HG02884 (cell line): ENCODE measurements at regions not wholly inside any gene's neighbourhood (a gene's known extent, or its start where the extent isn't known, plus 50 kb on each side); places are given as distances from the start of the nearest gene placed in this dataset.
"Not testable (repeated sequence)": the region's sequence is repeated elsewhere in the genome, so short reads cannot be mapped to it uniquely, and the experiment has no call there.

Source experiments
- ATAC-seq: cut with Tn5 transposase; IDR thresholded peaks from one replicate; pipeline ENCODE4 v1.9.1; 2021; ENCODE audit warnings: mild to moderate bottlenecking, moderate library complexity; ENCODE audit not compliant: unreplicated experiment

DNA sequence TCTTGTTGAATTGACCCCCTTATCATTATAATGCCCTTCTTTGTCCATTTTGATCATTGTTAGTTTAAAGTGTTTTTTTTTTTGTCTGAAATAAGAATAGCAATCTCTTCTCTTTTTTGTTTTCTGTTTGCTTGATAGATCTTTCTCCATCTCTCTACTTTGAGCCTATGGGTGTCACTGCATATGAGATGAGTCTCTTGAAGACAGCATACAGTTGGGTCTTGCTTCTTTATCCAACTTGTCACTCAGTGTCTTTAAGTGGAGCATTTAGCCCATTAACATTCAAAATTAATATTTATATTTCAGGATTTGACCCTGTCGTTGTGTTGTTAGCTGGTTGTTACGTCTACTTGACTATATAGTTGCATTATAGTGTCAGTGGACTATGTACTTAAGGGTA lies 135.4 kb downstream of the HMHB1 start:
- ATAC-seq = no peak

DNA sequence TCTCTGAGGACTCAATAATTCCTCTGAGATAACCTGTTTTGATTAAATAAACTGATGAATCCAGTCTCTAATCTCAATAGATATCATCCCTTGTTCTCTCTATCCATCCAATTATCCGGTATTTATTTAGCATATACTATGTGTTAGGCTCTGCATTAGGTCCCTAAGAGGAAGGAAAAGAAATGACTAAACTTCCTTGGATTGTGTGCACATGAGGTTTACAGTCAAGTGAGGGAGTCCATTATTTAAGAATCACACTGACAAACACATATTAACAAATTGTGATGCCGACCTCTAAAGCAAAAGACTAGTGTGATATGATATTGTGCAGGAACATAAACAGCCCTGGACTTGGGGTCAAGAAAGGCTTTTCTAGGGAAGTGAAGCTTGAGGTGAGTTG lies 140.8 kb downstream of the HMHB1 start:
- no peak for ATAC-seq

DNA sequence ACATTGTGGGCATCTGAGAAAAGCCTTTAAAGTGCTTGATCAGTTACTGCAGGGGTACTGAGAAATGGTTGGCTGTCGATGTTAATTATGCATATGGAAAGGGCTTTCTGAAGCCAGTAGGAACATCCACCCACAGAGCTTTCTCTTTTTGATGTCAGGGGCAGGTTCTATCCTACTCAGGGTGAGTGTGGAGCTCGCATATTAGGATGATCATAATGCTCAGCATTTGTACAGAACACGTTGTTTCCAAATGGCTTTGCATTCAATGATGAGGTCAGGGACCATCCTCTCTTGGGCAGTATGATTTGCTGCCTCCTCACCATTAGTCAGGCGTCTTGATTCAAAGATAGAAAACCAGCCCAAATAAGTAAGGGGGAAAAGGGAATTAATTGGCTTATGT lies 141.9 kb downstream of the HMHB1 start:
- no peak for ATAC-seq

DNA sequence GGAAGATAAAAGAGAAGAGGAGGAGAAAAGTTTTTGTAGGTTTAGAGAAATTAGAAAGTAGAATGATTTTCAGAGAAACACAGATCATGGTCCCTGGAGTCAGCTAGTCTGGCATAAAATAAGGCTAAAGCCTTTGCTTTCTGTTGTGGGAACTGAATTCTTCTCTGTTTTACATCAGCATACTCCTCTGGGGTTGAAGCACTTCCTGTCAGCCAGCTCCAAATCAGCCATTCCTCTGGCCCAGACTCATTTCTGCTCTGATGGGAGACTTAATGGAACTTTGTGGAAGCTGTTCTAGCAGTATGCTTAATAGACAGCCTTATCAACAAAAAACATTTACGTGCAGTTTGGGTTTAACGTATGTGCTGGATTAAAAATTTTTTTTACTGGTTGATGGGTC lies 143.2 kb downstream of the HMHB1 start:
- ATAC-seq = no peak

DNA sequence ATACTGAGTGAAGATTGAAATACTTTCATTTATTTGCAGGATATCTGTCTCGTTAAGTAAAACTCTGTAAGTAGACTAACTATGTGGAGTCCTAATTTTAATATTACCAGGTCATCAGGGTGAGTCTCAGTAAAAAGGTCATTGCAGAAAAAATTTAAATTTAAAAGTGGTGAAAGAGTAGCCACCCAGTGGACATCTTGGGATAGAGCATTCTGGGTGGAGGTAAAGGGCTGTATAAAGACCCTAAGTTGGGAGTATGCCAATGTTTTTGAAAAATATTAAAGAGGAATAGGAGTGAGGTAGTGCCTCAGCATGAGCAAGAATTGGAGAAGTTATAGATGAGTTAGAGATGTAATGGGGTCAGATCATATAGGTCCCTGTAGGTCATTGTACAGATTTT lies 145.5 kb downstream of the HMHB1 start:
- no peak for ATAC-seq

DNA sequence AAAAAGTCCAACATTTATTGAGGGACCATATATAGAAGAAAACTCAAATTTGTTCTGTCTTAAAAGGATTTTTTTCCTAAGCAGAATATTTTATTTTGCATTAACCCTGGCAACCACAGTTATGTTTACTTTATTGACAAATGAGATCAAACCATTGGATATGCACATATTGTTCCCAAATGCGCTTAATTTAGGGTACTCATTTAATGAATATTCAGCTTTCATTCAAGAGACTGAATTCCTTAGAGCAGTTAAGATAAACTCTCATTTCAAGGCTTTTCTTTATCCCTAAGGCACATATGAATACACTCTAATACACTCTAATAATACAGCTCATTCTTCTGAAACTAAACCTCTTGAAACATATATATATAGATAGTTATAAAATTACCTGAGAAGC lies 150.2 kb downstream of the HMHB1 start:
- ATAC-seq = no peak

DNA sequence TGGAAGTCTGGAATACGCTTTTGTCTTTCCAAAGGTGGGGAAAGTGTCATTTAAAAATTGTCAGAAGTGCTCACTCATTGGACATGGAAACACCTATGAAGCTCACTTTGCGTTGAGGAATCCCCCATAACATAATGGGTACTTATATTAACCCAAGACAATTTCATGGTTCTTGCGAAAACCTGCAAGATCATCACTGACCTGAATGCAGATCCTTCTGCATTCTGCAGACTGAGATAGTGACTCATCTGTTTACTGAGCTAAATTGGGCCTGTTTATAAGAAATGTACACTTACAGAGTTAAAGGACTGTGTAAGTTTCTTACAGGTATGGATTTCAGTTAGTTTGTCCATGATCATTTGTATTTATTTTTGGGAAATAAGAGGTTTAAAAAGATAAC lies 153.0 kb downstream of the HMHB1 start:
- ATAC-seq = no peak

DNA sequence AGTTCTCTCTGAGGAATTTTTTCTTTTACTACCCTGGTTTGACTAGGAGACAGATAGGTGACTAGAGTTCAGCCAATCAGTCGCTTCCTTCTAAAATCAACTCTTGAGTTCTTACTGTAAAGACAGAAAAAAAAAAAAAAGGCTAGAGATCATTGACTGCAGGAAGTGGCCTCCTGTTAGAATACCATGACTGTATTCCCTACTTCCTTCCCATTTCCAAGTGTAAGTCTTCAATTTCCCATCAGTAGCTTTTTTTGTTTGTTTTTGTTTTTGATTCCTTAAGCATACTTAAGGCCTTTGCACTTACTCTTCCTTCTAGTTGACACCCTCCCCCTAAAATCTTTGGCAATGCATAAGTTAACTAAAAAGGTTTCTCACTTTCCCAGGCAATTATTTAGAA lies 154.3 kb downstream of the HMHB1 start:
- no peak for ATAC-seq

DNA sequence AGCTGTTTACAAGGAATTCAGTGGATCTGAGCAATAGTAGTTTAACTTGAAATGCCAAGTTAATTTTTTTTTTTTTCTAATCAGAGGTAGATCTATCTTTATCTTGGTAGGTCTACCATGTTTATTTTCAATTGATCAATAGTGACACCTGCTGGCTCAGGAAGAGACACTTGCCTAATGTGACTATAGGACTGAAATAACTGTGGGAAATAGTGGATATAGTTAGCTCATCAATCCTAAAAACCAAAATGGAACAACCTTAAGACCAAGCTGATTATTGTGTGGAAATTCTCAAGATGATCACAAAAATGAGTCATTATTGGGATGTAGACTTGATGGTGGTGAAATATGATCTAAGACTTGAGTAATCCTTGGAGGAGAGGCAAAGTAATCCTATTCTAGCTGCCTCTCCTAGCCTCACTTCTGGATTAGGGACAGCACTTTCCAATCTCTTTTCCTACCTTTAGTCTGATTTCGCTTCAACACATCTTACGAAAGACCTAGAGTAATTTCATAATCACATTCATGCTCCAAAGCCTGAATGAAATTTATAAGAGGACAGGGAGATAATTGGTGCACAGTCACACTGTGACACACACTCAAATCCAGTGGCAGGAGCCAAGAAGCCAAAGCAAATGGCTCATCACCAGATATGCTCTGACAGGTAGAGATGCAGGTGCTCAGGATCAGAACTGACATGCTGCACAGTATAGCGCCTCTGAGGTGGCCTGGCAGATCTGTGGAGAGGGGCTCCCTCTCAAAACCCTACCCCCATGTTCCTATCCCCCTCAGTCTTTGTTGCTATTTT lies 156.3 kb downstream of the HMHB1 start:
- ATAC-seq = peak; percentile 66

DNA sequence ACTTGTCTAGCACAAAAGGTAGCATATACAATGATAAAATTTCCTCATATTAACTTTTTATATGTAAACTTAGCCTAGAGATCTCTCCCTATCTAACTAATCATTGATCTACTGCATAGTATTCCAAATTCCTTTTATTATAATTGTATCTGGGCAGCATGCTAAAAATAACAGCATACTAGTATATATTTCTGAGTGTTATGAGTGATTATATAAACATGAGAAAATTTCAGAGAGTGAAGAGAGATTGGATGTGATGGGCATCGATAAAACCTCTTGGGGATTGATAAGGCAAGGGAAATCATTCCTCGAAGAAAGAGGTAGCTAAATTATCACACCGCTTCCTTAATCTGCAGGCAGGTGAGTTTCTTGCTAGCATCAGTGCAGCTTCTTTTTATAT lies 158.2 kb downstream of the HMHB1 start:
- no peak for ATAC-seq

DNA sequence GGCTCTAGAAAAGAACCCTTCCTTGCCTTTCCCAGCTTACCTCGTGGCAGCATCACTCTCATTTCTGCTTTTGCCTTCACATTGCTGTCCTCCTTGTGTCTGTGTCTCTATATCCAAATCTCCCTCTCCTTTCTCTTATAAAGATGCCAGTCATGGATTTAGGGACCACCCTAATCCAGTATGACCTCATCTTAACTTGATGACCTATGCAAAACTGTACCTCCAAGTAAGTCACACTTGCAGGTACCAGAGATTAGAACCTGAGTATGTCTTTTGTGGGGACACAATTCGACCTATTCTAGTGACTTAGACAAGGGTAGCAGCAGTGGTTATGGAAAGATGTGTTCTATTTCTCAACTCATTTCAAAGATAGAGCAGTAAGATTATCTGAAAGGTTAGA lies 160.1 kb downstream of the HMHB1 start:
- no peak for ATAC-seq

DNA sequence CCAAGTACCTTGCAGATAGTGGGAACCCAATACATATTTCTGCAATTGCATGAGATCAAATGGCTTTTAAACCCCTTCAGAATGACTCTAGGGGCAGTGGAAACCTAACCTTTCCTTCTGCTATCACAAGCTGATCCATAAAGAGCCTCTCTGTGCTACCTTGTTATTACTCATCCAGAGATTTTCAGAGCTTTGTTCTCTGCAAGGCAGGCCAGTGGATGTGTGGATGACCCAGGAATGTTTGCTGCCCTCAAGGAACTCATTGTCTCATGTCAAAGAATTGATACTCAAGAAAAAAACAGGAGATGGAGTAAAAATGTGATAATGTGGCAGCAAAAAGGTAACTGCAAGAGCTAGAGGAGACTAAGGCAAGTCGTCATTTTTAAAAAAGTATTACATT lies 164.1 kb downstream of the HMHB1 start:
- ATAC-seq = no peak

DNA sequence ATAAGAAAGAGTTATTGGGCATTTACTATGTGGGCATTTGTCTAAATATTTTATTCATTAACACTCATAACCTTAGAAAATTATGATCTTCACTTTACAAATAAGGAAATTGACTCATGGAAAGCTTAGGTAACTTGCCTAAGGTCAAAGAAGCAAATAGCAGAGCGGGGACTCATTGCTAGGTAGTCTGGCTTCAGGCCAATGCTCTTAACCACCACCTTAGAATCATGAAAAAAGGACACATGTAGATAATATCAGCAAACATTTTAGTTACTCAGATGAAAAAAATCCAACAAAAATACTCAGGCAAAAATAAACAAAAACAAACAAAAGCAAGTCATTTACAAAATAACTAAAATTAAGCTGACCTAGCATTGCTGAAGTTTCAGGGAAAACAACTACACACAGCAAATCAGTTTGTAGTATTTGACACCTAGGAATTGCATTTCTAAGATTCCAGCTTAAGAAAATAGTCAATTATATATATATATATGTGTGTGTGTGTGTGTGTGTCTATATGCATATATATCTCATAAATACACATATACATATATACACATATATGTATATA lies 166.0 kb downstream of the HMHB1 start:
- no peak for ATAC-seq

DNA sequence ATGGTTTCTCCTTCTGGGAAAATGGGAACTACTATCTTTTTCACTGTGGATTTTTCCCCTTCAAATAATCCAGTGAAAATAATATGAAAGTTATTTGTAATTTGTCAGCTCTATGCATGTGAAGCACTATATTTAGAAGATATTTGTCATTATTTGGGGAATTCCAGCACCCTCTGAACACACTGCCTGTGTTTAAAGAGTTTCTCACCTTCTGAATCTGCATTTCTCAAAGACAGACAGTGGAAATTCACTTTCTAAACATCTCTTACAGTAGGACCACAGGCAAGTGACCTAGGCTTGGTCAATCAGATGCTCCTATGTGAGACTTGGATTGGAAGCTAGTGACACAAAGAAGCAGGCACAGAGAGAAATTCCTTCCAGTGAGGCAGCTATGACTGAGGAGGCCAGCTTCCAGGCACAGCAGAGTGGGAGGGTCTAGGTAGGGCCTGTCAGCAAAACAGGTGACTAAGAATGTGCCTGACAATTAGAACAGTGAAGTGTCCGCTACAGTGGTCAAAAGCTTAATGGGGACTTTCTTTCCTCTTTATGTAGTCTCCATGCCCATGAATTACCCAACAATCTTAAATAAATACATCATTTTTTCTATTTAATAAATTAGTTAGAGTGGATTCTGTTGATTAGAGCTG lies 167.2 kb downstream of the HMHB1 start:
- ATAC-seq = peak; percentile 91

DNA sequence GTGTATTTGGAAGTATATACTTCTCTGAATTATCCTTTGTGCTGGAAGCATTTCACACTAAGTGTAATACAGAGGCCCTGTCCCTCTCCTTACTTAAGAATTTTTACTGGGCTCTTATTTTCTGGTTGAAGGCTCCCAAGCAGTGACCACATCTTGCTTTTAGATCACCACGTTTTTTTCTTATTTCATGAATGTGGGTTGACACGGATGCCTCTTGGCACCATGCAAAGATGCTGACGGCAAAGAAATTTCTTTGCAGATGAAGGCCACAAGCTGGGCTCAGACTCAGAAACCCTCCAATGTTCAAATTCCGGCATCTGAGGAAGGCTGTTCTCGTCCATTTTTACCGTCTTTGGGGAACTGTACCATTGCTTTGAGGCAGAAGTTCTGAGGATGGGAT lies 168.5 kb downstream of the HMHB1 start:
- no peak for ATAC-seq

DNA sequence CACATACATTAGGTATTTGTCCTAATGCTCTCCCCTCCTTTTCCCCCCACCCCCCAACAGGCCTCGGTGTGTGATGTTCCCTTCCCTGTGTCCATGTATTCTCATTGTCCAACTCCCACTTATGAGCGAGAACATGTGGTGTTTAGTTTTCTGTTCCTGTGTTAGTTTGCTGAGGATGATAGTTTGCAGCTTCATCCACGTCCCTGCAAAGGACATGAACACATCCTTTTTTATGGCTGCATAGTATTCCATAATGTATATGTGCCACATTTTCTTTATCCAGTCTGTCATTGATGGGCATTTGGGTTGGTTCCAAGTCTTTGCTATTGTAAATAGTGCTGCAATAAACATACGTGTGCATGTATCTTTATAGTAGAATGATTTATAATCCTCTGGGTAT lies 171.0 kb downstream of the HMHB1 start:
- ATAC-seq = not testable (repeated sequence)

DNA sequence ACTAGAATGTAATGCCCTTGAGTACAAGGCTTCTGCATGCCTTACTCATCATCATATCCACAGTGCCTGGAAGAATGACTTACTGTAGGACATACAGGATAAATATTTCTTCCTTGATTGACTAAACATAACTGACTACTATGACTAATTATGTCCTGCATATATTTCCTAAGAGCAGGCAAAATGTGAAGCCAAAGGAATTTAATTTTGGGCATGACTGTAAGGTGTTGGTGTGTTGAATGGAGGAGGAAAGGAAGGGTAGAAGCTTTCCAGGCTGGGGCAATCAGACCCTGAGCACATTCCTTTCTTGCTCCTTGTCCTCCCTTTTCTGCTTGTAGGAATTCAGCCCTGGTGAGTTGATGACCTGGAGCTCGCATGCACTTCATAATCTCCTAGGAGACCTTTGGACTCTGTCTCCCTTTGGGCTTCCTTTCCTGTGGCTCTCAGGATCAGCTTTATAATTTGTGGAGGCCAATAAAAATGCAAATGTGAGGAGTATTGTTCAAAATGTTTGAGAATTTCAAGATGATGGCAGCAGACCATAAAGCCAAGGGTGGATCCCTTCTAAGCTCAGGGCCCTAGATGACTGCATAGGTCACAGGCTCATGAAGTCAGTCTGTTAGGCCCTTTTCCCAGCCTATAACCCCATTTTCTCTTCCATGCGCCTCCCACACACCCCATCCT lies 174.0 kb downstream of the HMHB1 start:
- ATAC-seq = no peak

DNA sequence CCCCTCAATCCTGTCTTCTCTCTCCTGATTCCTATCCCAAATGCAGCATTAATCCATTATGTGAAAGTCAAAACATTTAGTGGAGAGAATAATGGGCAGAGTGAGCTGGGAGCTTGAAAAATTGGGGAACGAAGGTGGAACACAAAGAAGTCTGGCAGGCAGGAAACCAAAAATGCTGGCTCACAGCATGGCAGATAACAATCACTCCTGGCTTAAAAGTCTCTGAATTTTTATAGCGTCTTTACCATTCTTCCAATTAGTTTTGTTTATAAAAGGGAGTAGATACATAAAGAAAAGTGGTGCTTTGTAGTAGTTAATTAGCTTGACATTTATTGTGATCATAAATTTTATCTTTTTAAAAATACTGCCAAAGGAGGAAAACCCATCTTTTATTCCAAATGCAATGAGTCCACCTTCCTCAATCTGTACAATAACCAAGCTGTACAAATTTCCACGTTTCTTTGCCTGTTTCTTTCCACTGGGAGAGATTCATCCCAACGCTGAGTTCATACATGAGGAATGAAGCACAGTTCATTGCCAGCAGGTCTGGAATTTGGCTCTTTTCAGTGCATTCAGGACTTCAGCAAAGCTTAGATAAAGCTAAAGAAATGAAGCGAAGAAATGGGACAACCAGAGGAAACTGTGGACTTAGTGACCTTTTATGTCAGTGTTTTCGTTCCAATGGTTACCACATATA lies 174.7 kb downstream of the HMHB1 start:
- ATAC-seq = no peak

DNA sequence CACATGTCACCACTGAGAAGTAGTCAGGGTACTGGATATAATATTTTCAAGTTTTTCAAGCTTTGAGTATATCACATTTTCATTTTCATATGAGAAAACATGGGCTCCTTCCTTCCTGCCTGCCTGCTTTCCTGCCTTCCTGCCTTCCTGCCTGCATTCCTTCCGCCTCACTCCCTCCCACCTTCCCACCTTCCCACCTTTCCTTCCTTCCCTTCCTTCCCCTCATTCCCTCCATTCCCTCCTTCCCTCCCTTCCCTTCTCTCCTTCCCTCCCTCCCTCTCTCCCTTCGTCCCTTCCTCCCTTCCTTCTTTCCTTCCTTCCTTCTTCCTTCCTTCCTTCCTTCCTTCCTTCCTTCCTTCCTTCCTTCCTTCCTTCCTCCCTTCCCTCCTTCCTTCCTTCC lies 175.3 kb downstream of the HMHB1 start:
- no peak for ATAC-seq

DNA sequence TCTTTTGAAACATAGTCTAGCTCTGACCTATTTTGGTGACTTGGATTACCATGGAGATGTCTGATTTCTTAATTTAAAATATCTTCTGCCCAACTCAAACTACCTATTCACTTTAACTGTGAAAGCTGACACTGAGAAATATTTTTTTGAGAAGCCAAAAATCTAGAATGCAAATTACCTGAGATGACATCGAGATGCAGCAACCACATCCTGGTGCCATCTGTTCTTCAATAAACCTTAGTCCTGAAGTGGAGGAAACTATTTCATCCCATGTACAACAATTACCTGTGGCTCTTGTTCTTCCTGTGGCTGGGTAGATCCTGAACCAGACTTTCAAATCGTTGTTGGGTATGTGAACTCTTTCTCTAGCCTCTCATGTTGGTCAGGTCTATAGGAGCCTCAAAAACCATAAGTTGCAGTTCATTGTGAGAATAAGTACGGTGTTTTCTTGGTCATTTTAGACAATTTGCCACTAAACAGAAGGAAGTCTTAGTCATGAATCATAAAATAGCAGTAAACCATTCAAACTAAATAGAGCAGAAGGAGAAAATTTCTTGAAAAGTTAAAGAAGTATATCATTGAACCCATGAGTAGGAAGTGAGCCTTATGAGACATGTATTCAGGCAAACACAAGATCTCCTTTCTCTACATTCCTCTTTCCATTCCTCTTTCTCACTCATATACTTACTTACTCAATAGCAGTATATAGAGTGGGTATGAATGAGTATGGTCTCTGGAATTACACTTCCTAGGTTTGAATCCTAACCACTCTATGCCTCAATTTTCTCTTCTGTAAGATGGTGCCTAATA lies 176.0 kb downstream of the HMHB1 start:
- ATAC-seq = no peak
